HG03342 (cell line): ENCODE measurements at regions not wholly inside any gene's neighbourhood (a gene's known extent, or its start where the extent isn't known, plus 50 kb on each side); places are given as distances from the start of the nearest gene placed in this dataset.
"Not testable (repeated sequence)": the region's sequence is repeated elsewhere in the genome, so short reads cannot be mapped to it uniquely, and the experiment has no call there.

Experiments
- ATAC-seq: cut with Tn5 transposase; IDR thresholded peaks from one replicate; pipeline ENCODE4 v1.9.1; 2021; ENCODE audit warnings: mild to moderate bottlenecking, moderate library complexity; ENCODE audit not compliant: unreplicated experiment

DNA sequence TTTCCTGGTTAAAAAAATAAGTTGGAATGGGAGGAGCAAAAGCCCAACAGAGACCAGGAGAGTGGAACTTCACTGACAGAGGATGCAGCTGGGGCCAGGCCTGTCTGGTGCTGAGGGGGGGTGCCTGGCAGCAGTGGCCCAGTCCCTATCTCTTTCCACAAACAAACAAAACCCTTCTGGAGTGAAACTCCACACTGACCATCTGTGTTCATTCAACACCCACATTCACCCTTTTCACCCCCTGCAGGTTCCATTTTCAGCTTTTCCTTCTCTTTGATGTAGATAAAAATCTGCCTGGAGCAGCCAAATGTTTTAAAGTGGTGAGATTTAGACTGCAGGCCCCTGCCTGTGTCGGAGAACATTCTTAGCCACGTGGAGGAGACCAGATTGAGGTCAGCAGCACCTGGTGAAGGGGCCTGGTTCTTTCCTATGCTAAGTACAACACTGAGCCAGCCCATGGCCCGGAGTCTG lies 161.4 kb upstream of the CDH11 start:
- no peak for ATAC-seq

DNA sequence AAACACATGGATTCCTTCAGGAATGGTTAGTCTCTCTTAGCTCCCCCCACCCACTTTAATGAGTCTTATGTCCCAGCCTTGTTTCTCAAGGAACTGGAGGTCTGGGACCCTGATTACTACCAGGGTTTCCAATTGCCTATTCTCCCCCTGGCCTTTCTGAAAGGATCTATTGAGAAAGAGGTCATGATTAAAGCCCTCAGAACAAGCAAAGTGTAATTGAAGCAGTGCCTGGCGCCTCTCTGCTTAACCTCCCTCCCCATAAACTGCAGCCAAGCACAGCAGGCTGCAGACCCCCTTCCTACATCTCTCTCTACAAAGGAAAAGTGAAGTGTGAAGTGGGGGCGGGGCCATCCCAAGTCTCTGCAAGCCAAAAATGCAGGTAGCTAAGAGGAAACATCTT lies 159.7 kb upstream of the CDH11 start:
- no peak for ATAC-seq

DNA sequence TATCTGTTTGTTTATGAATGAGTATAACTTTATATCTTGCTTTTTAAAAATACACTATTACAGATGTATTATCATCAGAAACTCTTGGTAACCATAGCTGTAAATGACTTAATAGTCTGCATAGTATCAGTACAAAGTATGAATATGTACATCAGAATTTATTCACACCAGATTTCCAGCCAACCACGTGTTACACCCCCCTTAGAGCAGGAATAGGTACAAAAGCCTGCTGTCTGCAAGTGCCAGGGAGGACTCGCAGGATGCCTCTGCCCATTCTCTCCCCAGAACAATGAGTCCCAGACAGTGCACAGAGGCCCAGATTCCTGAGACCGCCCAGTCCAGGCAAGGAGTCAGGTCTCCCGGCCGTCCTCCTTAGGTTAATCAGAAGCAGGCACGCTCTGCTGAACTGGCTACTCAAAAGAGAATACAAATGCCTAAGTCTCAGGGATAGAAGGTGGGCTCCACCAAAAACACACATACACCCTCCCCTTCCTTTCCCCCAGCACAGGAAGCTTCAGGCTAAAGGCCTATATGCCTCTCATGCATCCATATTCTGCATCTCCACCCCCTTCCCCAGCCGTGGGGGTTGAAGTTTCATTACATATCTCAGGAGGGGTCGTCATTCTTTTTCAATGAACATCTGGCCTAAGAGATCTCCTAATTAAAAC lies 159.1 kb upstream of the CDH11 start:
- no peak for ATAC-seq

DNA sequence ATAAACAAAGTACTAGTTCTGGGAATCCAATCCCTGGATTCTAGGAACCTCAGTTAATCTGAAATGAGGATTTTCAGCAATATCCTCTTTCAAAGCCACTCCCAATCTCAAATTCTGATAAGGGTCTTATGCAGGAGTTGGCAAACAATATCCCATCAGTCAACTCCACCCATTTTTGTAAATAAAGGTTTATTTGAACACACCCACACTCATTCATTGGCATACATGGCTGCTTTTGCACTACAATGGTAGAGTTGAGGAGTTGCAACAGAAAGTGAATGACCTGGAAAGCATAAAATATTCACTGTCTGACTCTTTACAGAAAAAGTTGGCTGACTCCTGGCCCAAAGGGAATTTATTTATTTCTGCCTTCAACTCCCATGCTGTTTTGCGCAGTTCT lies 157.7 kb upstream of the CDH11 start:
- ATAC-seq: no peak

DNA sequence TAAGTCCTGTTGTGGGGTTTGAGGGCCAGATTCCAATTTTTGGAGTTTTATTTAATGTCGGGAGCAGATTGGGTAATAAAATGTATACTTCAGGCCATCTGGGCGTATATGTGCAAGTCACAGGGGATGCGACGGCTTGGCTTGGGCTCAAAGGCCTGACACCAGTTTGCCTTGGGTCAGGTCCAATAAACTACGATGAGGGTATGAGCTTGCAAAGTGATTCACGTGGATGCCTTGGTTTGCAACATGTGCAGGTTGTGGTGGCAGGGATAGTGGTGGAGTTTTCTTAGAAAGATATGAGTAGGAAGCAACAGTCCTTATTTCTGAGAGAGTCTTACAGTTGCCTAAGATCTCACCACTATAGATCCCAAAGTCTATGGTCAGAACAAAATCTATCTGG lies 157.0 kb upstream of the CDH11 start:
- ATAC-seq: no peak

DNA sequence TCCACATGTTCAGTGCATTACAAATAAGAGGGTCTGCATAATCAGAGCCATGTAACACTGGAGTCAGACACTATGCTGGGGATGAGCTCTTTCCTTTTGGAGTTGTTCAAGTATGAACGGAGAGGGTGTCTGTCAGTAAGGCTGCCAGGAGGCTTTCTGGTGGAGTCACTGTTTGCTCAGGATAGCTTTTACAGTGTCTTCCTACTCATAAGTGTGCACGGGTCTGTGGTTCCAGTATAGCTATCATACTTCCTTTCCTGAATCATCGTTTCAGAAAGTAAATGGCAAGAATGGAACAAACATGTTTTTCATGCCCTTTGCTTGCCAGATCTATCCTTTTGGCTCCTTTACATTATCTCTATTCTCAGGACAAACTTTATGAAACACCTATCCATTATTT lies 152.7 kb upstream of the CDH11 start:
- ATAC-seq: no peak

DNA sequence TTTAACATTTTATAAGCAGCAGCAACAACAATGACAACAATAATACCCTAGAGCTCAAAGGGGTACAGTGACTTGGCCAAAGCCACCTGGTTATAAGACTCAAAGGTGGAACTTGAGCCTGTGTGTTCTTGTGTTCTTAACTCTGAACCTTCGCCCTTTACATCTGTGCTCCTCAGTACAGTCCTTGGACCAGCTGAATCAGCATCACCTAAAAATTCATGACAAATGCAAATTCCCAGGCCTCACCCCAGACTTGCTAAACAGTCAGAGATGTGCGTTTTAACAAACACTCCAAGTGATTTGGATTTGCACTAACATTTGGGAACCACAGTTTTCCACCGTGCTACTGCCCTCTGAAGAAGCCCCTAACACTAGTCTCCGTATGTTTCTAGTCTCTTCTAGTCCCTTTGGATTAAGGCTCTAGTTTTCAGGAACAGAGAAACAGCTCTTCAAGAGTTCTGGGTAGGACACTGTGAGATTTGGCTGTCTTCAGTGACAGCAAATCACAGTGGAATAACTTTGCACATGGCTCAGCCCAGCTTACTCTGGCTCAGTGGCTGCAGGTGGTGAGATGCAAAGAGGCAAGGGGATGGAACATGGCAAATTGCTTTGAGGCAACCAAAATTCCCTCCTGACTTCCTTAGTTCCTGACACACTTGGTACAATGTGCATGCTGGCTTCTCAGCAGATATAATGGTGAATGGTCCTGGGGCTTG lies 151.0 kb upstream of the CDH11 start:
- no peak for ATAC-seq

DNA sequence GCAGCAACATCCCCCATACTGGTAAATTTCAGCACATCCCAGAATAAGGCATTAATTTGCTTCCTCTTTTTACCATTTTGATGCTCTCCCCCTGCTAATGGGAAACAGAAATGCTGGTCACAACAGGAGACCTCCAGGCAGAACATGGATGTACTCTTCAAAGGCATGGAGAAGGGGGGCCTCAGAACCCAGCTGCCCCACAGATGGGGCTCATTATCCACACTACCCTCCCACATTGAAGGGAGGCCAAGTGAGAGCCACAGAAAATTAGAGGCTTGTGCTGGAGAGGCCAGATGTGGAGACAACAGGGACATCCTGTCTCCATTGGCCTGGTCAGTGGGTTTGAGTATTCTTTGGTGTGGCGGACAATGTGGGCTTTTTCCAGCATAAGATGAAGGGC lies 150.1 kb upstream of the CDH11 start:
- ATAC-seq: no peak

DNA sequence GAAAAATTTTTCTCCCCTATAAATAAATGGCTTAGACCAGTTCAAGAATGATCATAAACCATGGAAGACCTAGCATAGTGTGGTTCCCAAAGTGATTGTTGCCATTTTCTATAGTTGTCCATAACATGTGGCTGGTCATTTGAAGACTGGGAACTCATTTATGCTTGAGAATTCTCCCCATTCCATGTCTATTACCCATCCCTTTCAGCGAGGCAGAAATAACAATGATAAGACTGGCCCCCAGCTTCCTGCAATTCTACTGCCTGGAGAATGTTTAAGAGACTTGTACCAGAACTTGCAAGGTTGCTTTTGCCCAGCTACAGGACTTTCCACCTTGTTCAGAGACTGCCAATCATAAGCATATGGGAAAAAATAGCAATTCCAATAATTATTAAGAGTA lies 146.5 kb upstream of the CDH11 start:
- no peak for ATAC-seq

DNA sequence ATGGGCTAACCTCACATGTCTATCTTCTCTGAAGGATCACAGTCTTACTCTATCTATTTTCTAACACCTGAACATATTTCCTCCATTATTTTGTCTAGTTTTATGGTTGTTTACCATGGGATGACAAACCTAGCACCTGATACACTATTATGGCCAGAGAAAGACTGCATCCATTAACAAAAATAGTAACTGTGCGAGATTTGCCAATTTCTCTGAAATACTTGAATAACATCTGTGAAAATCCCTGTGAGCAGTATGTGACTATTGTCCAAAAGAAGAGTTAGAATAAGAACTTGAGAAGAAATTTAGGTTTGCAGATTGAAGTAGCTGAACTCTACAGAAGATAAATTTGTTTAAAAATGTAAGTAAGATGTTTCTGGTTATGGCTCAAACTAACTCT lies 142.0 kb upstream of the CDH11 start:
- no peak for ATAC-seq

DNA sequence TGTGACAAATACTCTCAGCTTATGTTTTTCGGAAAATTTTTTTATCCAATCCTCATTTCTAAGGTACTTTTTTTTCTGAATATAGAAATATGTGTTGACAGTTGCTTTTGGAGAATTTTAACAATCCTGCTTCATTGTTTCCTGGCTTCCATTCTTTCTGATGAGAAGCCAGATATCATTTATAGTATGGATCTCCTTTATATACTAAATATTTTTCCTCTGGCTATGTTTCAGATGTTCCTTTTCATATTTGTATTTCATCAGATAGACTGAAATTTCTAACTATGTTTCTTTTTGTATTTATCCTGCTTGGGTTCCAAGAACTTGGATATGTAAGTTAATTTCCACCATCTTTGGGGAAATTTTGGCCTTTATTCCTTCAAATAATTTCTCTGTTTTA lies 138.9 kb upstream of the CDH11 start:
- no peak for ATAC-seq

DNA sequence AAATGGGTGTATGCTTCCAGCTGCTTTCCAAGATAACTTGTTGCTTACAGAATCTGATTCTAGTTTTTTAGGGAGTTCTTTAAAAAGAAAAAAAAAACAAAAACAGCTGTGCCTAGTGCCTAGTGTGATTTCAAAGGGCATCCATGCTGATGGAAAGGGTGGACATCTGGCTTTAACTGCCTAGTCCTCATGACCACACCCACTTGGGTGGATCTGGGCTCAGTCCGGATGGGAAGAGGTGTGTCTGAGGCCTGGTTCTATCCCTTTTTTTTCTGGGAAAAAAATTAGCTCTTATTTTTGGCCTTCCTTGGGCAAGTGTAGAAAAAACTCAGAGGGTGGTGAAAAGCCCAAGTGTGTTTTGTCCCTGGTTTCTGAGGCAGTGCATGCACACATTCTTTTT lies 132.3 kb upstream of the CDH11 start:
- no peak for ATAC-seq

DNA sequence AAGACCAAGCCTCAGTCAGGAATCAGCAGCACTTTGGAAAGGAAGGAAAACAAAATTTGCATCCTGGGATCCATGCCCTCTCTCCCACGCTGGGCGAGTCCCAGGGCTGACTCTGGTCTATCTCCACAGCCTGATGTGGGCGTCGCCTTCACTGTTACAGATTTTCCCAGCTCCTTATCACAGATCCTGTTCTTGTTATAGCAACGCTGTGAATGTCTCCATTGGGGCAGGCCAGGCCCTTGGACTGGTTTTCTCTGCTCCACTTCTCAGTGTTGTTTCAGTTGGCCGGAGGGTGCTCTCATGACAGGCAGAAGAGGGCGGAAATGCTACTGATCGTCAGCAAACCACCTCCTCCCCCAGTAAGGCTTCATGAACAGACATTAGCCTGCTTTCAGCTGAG lies 127.9 kb upstream of the CDH11 start:
- ATAC-seq: no peak

DNA sequence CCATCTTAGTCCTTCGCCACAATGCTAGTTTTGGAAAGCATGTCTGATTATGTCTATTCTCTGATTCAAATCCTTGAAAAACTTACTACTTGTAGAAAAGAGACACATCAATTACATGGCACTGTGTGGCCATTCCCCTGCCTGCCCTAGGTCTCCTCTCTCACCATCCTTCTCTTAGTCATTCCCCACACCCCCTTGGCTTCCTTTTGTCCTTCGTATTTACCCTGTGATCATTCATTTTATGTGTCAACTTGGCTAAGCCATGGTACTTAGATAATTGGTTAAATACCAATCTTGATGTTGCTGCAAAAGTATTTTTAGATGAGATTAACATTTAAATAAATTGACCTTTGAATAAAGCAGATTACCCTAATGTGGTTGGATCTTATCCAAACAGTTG lies 122.9 kb upstream of the CDH11 start:
- no peak for ATAC-seq

DNA sequence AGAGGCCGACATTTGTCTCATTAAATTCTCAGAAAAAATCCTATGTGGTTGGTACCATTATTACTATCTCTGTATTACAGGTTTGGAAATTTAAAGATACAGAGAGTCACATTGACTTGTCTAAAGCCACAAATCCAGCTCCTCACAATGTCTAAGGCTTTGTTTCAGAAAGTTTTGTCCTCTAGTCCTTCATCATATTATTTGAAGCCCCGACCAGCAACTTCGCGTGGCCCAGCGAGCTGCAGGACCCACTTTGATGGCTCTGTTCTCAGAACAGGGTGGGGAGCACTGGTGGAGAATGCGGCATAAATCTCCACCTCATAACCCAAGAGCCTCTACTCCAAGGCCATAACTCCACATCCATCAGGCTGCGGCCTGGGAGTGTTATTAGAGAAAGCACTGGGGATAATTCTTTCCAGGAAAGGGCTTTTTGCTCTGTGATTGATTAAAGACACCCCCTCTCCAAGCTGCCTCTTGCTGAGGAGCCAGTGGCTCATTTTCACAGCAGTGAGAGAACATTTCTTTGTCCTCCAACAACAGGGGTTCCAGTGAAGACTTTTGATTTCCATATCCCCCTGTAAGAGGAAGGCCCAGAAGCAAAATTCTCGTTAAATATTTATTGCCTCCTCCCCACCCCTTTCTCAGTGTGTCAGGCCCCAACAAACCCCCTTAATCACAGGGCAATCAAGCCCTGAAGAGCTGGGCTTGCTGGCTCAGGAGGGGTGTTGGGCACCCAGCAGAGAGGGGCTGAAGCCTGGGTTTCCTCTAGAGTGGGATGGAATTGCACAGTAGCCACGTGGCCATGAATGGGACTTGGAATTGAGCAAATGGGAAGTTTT lies 113.7 kb upstream of the CDH11 start:
- no peak for ATAC-seq

DNA sequence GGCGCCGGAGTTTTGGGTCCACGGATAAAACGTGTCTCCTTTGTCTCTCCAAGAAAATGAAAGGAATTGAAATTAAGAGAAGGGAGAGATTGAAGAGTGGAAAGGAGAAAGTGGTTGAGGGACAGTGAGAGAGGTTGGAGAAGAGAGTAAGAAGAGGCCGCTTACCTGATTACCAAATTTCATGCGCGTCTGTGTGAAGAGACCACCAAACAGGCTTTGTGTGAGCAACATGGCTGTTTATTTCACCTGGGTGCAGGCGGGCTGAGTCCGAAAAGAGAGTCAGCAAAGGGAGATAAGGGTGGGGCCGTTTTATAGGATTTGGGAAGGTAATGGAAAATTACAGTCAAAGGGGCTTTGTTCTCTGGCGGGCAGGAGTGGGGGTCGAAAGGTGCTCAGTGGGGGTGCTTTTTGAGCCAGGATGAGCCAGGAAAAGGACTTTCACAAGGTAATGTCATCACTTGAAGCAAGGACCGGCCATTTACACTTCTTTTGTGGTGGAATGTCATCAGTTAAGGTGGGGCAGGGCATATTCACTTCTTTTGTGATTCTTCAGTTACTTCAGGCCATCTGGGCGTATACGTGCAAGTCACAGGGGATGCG lies 113.0 kb upstream of the CDH11 start:
- ATAC-seq: not testable (repeated sequence)

DNA sequence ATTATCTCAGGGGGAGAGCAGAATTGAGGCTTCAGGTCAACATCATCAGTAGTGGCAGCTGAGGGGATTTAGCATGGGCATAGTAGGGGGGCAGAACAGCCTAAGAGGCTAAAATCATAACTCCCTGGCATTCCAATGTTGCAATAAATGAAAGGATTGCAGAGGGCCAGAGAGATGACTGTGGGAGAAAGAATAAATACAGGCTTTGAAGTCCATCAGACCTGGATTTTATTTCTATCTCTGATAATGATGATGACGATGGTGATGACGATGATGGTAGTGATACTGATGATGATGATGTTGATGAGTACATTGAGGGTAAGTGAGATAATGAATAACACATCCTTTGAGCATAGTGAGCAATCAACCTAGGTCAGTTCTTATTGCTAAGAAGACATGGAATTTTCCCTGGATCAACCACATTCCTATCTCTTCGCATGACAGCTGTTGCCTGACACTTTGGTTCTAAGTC lies 107.4 kb upstream of the CDH11 start:
- ATAC-seq: no peak

DNA sequence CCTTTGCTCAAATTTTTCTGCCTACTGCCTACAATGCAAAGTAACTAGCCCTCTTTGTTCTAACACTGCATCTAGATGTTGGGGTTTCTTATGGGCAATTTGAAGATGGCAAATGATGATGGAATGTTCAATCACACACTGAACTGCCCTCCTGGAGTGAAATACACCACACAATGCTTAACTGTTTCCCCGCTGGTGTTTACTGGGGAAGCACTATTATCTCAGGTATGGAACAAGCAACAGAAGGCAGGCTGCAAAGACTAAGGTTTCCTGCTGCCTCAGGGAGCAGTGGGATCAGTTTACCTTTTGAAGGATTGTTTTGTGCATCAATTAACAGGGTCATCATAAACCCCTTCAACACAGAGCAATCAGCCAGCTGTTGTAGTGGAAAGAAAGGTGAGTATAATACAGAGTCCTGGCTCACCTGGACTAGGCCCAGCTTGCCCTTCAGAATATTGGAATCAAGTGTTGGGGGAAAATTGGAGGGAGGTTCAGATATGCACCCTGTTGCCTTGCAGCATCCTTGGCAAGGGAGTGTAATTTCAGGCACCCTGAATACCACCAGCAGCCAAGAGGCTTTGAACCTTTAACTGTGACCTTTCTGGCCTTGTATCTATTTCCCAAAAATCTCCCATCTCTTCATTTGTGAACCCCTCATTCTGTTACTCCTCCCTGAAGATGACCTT lies 105.4 kb upstream of the CDH11 start:
- ATAC-seq: no peak

DNA sequence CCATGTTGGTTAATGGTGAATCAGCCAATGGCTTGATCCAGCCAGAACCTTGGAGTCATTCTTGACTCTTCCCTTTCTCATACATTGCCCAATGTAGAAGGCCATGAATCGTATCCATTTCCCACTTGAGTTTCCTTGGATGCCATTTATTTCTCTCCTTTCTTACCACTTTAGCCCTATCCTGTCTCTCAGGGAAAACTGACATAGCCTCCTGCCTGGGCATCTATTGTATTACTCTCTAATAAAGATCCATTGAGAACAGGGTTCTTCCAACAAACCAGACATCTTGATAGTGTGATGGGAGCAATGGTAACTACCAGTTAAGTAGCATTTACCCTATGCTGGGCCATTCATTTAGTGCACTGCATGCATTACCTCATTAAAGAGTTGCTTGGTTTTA lies 104.2 kb upstream of the CDH11 start:
- no peak for ATAC-seq

DNA sequence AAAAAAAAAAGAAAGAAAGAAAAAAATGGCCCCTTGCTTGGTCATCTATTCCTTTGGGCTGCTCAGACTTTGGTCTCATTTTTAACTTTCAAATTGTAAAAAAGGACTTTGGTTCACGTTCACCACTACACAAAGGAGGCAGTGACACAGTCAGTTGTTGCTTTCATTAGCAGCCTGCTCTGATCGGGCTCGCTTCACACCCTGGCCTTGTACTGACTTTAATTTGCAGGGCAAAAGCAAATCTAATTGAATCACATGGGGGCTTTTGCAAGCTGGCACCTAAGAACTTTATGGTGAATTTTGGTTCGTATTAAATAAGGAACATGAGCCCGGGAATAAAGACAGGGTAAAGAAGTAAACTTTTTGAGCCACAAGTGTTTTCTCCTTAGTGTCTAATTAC lies 103.6 kb upstream of the CDH11 start:
- ATAC-seq: no peak

DNA sequence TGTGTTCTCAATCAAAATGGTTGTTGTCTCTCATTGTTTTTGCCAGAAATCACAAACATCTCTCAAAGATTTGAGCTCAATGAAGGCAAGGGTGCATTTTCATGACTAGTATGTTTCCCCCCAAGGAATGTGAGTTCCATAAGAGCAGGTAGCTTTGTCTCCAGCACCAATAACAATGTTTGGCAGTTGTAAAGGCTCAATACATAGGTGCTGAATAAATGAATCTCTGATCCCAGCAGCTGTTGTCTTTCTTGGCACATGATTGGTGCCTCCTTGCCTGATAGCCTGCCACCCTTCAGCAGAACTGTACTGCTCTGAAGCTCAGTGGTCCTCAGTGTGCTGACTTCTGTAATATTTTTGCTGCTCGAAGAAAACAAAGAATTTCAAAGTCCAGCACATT lies 103.1 kb upstream of the CDH11 start:
- no peak for ATAC-seq
